Spleen (tissue), 11 donors: ENCODE measurements at regions not wholly inside any gene's neighbourhood (a gene's known extent, or its start where the extent isn't known, plus 50 kb on each side); places are given as distances from the start of the nearest gene placed in this dataset.

Source experiments
- DNase-seq: peaks from one replicate; pipeline ENCODE4 v3.0.0-alpha.2; 2020
- H3K27ac ChIP-seq, 8 donors: fragments of 200-600 bp; sonication (generic) in 7 of 8; 1 replicate in 4 of 8; 2 replicates in 4 of 8; pipeline versions ENCODE4 v1.5.0 to v1.8.0; 2016 to 2021; ENCODE audit warnings: inconsistent platforms in 4 of 8, mild to moderate bottlenecking in 4 of 8, moderate library complexity in 1 of 8
- H3K27me3 ChIP-seq, 7 donors: fragments of 200-600 bp; sonication (generic) in 6 of 7; replicated peaks in 1 of 7; 1 replicate in 4 of 7; 2 replicates in 3 of 7; pipeline versions ENCODE4 v1.5.0 to v1.8.0; 2016 to 2021; ENCODE audit warnings: inconsistent platforms in 3 of 7, mild to moderate bottlenecking in 1 of 7
- H3K36me3 ChIP-seq, 6 donors: fragments of 200-600 bp; sonication (generic) in 5 of 6; 1 replicate in 4 of 6; 2 replicates in 2 of 6; pipeline versions ENCODE4 v1.5.0 to v1.8.0; 2016 to 2021; ENCODE audit warnings: inconsistent platforms in 2 of 6
- H3K4me1 ChIP-seq, 6 donors: fragments of 200-600 bp; sonication (generic) in 5 of 6; 1 replicate in 3 of 6; 2 replicates in 3 of 6; pipeline versions ENCODE4 v1.5.0 to v1.8.0; 2016 to 2021; ENCODE audit warnings: inconsistent platforms in 3 of 6
- H3K4me3 ChIP-seq, 8 donors: fragments of 200-600 bp; sonication (generic) in 7 of 8; 1 replicate in 4 of 8; 2 replicates in 4 of 8; pipeline versions ENCODE4 v1.5.0 to v1.8.0; 2016 to 2021; ENCODE audit warnings: inconsistent platforms in 4 of 8, mild to moderate bottlenecking in 4 of 8, moderate library complexity in 2 of 8
- H3K9me3 ChIP-seq, 8 donors: fragments of 200-600 bp; sonication (generic) in 7 of 8; 1 replicate in 4 of 8; 2 replicates in 4 of 8; pipeline versions ENCODE4 v1.5.0 to v1.8.0; 2016 to 2021; ENCODE audit warnings: inconsistent platforms in 4 of 8
- POLR2A ChIP-seq, 3 donors: fragments of 450-650 bp; IDR thresholded peaks; one replicate each; pipeline ENCODE4 v1.5.1; 2017; ENCODE audit warnings: antibody characterized with exemption in 3 of 3, mild to moderate bottlenecking in 1 of 3
- POLR2AphosphoS5 ChIP-seq, 3 donors: sonication (generic); formaldehyde crosslinking; IDR thresholded peaks; one replicate each; pipeline ENCODE4 v1.5.1; 2017; ENCODE audit warnings: antibody characterized with exemption in 3 of 3
- WGBS, 5 donors: extraction: QIAGEN DNeasy Blood & Tissue Kit in 3 of 5; methylation state at CpG; one replicate each; pipeline versions ENCODE4 v1.1.5 to v1.1.7; 2013 to 2018; 5-methylcytosine and 5-hydroxymethylcytosine counted together
- intact Hi-C: fragments of 100-400 bp; cut with DNase I; formaldehyde crosslinking; loops from one replicate; pipeline ENCODE4 v1.15.0; 2023; ENCODE audit warnings: low total_unique reads
- TF ChIP-seq, protein P1 (sequence below), 11 experiments: fragments of 200-600 bp in 7 of 11; fragments of 450-650 bp in 4 of 11; sonication (generic) in 4 of 11; IDR thresholded peaks in 8 of 11; conservative IDR thresholded peaks in 3 of 11; 1 replicate in 7 of 11; 2 replicates in 4 of 11; pipeline versions ENCODE4 v1.4.0 to v1.8.0; 2016 to 2021; ENCODE audit warnings: antibody characterized with exemption in 11 of 11, inconsistent platforms in 4 of 11, mild to moderate bottlenecking in 1 of 11
- donor health status: healthy with polysubstance abuse.
- donor health status: DM: no; HTN: no; CAD: no; lungs with moderate emphysema.
- donor health status: DM: no; HTN: no; CAD: no.
- donor health status: Bipolar disorder and iron deficiency.
- donor health status: healthy.
- donor health status: DM: no; HTN: no; CAD: no.
- donor health status: DM: yes; HTN: yes; CAD: no.

GRCh38 chr5:121377461-121377860 lies 474.2 kb upstream of the FTMT start:
- no peaks in the 10 kb centered on the region for H3K36me3 ChIP-seq
- TF ChIP-seq POLR2A (IDR thresholded peaks at IDR 0.05) (no peak), POLR2AphosphoS5 (IDR thresholded peaks at IDR 0.05) (no peak)
- TF ChIP-seq, protein P1, sequence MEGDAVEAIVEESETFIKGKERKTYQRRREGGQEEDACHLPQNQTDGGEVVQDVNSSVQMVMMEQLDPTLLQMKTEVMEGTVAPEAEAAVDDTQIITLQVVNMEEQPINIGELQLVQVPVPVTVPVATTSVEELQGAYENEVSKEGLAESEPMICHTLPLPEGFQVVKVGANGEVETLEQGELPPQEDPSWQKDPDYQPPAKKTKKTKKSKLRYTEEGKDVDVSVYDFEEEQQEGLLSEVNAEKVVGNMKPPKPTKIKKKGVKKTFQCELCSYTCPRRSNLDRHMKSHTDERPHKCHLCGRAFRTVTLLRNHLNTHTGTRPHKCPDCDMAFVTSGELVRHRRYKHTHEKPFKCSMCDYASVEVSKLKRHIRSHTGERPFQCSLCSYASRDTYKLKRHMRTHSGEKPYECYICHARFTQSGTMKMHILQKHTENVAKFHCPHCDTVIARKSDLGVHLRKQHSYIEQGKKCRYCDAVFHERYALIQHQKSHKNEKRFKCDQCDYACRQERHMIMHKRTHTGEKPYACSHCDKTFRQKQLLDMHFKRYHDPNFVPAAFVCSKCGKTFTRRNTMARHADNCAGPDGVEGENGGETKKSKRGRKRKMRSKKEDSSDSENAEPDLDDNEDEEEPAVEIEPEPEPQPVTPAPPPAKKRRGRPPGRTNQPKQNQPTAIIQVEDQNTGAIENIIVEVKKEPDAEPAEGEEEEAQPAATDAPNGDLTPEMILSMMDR (IDR thresholded peaks at IDR 0.05 in 8 of 11, conservative IDR thresholded peaks at IDR 0.05 in 3 of 11): no peak
- H3K27me3 ChIP-seq: no peaks in the 10 kb centered on the region
- H3K27ac ChIP-seq: no peak overlapping the region
- H3K9me3 ChIP-seq: no peaks in the 10 kb centered on the region
- H3K4me1 ChIP-seq: no peaks in the 10 kb centered on the region
- WGBS, 5 donors: 8 to 38% (median 14%) methylated on average over 1 of the region's 1 CpG
- DNase-seq: no peak
- H3K4me3 ChIP-seq: no peak overlapping the region
- intact Hi-C loops: no loop called here

DNA sequence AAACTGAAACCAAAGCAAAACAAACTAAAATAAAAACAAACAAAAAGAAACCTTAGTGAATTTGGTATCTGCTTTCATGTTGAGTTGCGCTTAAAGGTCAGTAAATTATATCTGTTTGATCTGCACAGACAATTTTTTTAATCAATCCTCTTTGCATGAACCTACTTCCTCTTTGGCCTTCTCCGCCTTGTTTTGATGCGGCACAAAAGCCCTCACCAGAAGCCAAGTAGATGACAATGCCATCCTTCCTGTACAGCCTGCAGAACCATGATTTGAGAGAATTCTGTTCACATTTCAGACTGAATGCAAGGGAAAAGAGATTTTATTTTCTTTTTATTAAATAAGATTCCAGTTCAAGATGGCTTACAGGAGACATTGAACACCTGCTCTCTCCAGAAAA lies 473.6 kb upstream of the FTMT start:
- H3K27me3 ChIP-seq: no peaks in the 10 kb centered on the region
- no peak for TF ChIP-seq POLR2AphosphoS5 (IDR thresholded peaks at IDR 0.05)
- no peak for TF ChIP-seq POLR2A (IDR thresholded peaks at IDR 0.05)
- TF ChIP-seq, protein P1 (IDR thresholded peaks at IDR 0.05 in 8 of 11, conservative IDR thresholded peaks at IDR 0.05 in 3 of 11): no peak
- H3K4me3 ChIP-seq: no peak overlapping the region
- no peaks in the 10 kb centered on the region for H3K36me3 ChIP-seq
- H3K9me3 ChIP-seq: no peaks in the 10 kb centered on the region
- no peaks in the 10 kb centered on the region for H3K4me1 ChIP-seq
- intact Hi-C loops: no loop called here
- WGBS, 5 donors: 34 to 72% (median 47%) methylated on average over 3 of the region's 3 CpGs
- DNase-seq: no peak
- H3K27ac ChIP-seq: no peak overlapping the region

DNA sequence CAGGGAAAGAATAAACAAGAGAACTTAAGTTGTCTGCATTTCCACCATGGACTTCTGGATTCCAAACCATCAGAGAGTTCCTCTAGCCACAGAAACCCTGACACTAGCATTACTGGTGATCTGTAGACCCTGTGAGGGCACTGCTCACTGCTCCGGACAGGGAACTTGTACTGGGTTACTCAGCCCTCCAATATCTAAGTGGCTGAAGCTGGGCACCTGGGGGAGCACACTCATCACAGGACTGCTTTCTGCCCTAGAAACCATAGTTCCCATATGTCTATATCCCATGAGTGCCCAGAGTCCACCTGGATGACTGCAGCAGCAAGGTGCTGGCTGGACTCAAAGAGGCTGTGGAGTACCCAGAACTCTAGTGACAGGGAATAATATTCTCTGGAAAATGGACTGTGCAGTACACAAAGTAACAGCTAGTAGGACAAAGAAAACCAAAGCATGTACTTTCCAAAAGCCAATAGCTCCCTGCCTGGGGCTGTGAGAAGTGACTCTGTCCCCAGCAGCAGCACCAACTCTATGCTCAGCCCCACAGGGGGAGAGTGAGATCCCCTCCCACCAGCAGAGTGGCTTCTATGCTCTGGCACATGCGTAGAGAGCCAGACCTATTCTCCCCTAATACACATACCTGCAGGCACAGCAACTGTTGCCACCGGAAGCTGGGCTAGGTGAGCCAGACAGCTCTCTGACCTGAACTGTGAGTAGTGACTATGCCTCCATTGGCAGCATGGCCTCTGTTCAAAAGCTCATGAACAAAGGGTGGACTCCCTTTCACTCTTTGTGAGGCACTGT lies 472.9 kb upstream of the FTMT start:
- peak; percentile 49 for DNase-seq
- no peaks in the 10 kb centered on the region for H3K4me1 ChIP-seq
- H3K36me3 ChIP-seq: no peaks in the 10 kb centered on the region
- WGBS, 5 donors: 86 to 96% (median 91%) methylated on average over 3 of the region's 3 CpGs
- intact Hi-C loops: no loop called here
- no peak overlapping the region for H3K4me3 ChIP-seq
- TF ChIP-seq, protein P1 (IDR thresholded peaks at IDR 0.05 in 8 of 11, conservative IDR thresholded peaks at IDR 0.05 in 3 of 11): no peak
- TF ChIP-seq POLR2AphosphoS5 (IDR thresholded peaks at IDR 0.05) (no peak), POLR2A (IDR thresholded peaks at IDR 0.05) (no peak)
- no peaks in the 10 kb centered on the region for H3K27me3 ChIP-seq
- H3K27ac ChIP-seq: no peak overlapping the region
- H3K9me3 ChIP-seq: no peaks in the 10 kb centered on the region

DNA sequence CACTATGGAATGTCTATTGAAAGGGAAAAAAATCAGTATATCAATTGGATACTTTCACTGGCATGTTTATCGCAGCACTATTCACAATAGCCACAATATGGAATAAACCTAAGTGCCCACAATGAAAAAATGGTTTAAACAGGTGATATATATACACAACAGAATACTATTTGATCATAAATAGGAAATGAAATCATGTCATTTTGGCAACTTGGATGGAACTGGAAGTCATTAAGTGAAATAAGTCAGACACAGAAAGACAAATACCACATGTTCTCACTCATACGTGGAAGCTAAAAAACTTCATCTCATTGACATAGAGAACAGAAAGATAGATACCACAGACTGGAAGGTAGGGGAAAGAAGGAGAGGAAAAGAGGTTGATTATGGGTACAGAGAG lies 471.6 kb upstream of the FTMT start:
- DNase-seq: no peak
- Histone ChIP-seq H3K9me3 (no peaks in the 10 kb centered on the region), H3K36me3 (no peaks in the 10 kb centered on the region), H3K4me3 (no peak overlapping the region), H3K27ac (no peak overlapping the region), H3K4me1 (no peaks in the 10 kb centered on the region), H3K27me3 (no peaks in the 10 kb centered on the region)
- TF ChIP-seq POLR2A (IDR thresholded peaks at IDR 0.05) (no peak), POLR2AphosphoS5 (IDR thresholded peaks at IDR 0.05) (no peak)
- TF ChIP-seq, protein P1 (IDR thresholded peaks at IDR 0.05 in 8 of 11, conservative IDR thresholded peaks at IDR 0.05 in 3 of 11): no peak
- 63 to 88% (median 75%) methylated on average over 2 of the region's 2 CpGs for whole genome bisulfite sequencing, 5 donors
- intact Hi-C loops: no loop called here
